ENCODE measurements at regions not wholly inside any gene's neighbourhood (a gene's known extent, or its start where the extent isn't known, plus 50 kb on each side); places are given as distances from the start of the nearest gene placed in this dataset.
A peak's percentile ranks its signal among the peaks of the same experiment; 100 is the strongest.

GRCh38 chr2:196439760-196440159 is 199.8 kb upstream of the CCDC150 start:
- no peak for DNase-seq (ENCODE audit: low spot score)

- no peak for DNase-seq (ENCODE audit: low spot score)
Observed at GRCh38 chr2:196440413-196440812, 199.1 kb upstream of the CCDC150 start.

GRCh38 chr2:196441527-196441926 is 198.0 kb upstream of the CCDC150 start:
- no peak for DNase-seq (ENCODE audit: low spot score)

GRCh38 chr2:196442211-196442610 is 197.3 kb upstream of the CCDC150 start:
- DNase-seq (ENCODE audit: low spot score), result no peak

- DNase-seq (ENCODE audit: low spot score), result no peak
Observed at GRCh38 chr2:196444442-196444841, 195.1 kb upstream of the CCDC150 start.

GRCh38 chr2:196445991-196446390 is 193.5 kb upstream of the CCDC150 start:
- DNase-seq (ENCODE audit: low spot score), result no peak

- no peak for DNase-seq (ENCODE audit: low spot score)
Observed at GRCh38 chr2:196448407-196449079, 191.0 kb upstream of the CCDC150 start.

GRCh38 chr2:196449083-196449482 is 190.4 kb upstream of the CCDC150 start:
- no peak for DNase-seq (ENCODE audit: low spot score)

- no peak for DNase-seq (ENCODE audit: low spot score)
Observed at GRCh38 chr2:196452758-196453157, 186.8 kb upstream of the CCDC150 start.

- peak; percentile 43 for DNase-seq (ENCODE audit: low spot score)
Observed at GRCh38 chr2:196453613-196454047, 185.9 kb upstream of the CCDC150 start.

- no peak for DNase-seq (ENCODE audit: low spot score)
Observed at GRCh38 chr2:196454492-196454891, 185.0 kb upstream of the CCDC150 start.

- peak; percentile 86 for DNase-seq (ENCODE audit: low spot score)
Observed at GRCh38 chr2:196459539-196459938, 180.0 kb upstream of the CCDC150 start.

- no peak for DNase-seq (ENCODE audit: low spot score)
Observed at GRCh38 chr2:196463706-196464105, 175.8 kb upstream of the CCDC150 start.

GRCh38 chr2:196464311-196464710 is 175.2 kb upstream of the CCDC150 start:
- DNase-seq (ENCODE audit: low spot score), result no peak

GRCh38 chr2:196466581-196466980 is 172.9 kb upstream of the CCDC150 start:
- DNase-seq (ENCODE audit: low spot score), result no peak

- DNase-seq (ENCODE audit: low spot score), result peak; percentile 13
Observed at GRCh38 chr2:196468394-196468793, 171.1 kb upstream of the CCDC150 start.

GRCh38 chr2:196473617-196474016 is 165.9 kb upstream of the CCDC150 start:
- DNase-seq (ENCODE audit: low spot score), result no peak

GRCh38 chr2:196475611-196476010 is 163.9 kb upstream of the CCDC150 start:
- no peak for DNase-seq (ENCODE audit: low spot score)

GRCh38 chr2:196478588-196478987 is 160.9 kb upstream of the CCDC150 start:
- no peak for DNase-seq (ENCODE audit: low spot score)

- DNase-seq (ENCODE audit: low spot score), result no peak
Observed at GRCh38 chr2:196479350-196479749, 160.2 kb upstream of the CCDC150 start.

GRCh38 chr2:196480653-196481323 is 158.7 kb upstream of the CCDC150 start:
- no peak for DNase-seq (ENCODE audit: low spot score)

- no peak for DNase-seq (ENCODE audit: low spot score)
Observed at GRCh38 chr2:196481324-196481697, 158.2 kb upstream of the CCDC150 start.

All from A172 (cell line).